Esophagus squamous epithelium (tissue), 4 donors: ENCODE measurements at regions not wholly inside any gene's neighbourhood (a gene's known extent, or its start where the extent isn't known, plus 50 kb on each side); places are given as distances from the start of the nearest gene placed in this dataset.

Experiments used
- POLR2A ChIP-seq, 4 donors: fragments of 450-650 bp; IDR thresholded peaks; one replicate each; pipeline ENCODE4 v1.6.1; 2017; ENCODE audit warnings: antibody characterized with exemption in 4 of 4, mild to moderate bottlenecking in 4 of 4, moderate library complexity in 3 of 4
- TF ChIP-seq, protein P1 (sequence below), 6 experiments: fragments of 450-650 bp in 4 of 6; fragments of 200-600 bp in 2 of 6; sonication (generic) in 2 of 6; IDR thresholded peaks; one replicate each; pipeline ENCODE4 v1.5.1; 2016 to 2019; ENCODE audit warnings: antibody characterized with exemption in 6 of 6, mild to moderate bottlenecking in 4 of 6, moderate library complexity in 4 of 6

DNA sequence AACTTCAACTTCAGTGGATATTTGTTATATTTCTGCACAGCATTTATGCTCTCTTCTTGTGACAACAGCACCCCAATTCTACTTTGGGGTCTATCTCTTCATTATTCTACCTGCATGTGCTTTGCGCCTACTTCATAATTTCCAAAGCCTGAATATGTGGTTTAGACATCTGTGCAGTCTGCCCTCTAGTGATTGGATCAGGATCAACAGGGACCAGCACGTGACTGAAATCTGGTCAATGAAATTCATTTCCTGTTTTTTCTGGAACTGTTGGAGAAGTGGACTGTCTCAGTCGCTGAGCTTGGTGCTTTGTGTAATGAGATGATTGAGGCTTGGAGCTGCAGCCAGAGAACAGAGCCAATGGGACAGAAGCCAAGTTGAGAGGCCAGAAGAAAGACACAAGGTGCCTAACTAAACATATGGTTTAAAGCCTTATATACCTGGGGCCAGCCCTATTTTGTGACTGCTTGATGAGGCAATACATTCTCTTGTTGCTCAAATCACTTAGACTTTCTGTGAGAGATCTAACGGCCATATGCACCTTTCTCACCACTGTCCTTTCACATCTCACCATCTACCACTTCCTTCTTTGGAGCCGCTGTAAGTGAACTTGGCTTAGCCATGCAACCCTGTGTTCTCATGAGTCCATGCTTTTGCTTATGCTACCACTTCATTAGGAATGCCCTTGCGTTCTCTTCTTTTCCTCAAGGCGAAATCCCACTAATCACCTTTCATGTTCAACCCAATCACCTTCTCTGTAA lies 68.8 kb upstream of the PPP2R2B start:
- TF ChIP-seq, protein P1, sequence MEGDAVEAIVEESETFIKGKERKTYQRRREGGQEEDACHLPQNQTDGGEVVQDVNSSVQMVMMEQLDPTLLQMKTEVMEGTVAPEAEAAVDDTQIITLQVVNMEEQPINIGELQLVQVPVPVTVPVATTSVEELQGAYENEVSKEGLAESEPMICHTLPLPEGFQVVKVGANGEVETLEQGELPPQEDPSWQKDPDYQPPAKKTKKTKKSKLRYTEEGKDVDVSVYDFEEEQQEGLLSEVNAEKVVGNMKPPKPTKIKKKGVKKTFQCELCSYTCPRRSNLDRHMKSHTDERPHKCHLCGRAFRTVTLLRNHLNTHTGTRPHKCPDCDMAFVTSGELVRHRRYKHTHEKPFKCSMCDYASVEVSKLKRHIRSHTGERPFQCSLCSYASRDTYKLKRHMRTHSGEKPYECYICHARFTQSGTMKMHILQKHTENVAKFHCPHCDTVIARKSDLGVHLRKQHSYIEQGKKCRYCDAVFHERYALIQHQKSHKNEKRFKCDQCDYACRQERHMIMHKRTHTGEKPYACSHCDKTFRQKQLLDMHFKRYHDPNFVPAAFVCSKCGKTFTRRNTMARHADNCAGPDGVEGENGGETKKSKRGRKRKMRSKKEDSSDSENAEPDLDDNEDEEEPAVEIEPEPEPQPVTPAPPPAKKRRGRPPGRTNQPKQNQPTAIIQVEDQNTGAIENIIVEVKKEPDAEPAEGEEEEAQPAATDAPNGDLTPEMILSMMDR (IDR thresholded peaks at IDR 0.05): peak in 3 of 6 experiments; percentile 19 to 52 (median 26)
- no peak for TF ChIP-seq POLR2A (IDR thresholded peaks at IDR 0.05)
